Mesendoderm (in vitro differentiated cells): ENCODE measurements at regions not wholly inside any gene's neighbourhood (a gene's known extent, or its start where the extent isn't known, plus 50 kb on each side); places are given as distances from the start of the nearest gene placed in this dataset.
A peak's percentile ranks its signal among the peaks of the same experiment; 100 is the strongest.
"Not testable (repeated sequence)": the region's sequence is repeated elsewhere in the genome, so short reads cannot be mapped to it uniquely, and the experiment has no call there.

Experiments
- DNase-seq: peaks from one replicate; pipeline ENCODE4 v3.0.0; 2013
- H2AK5ac ChIP-seq: 2 replicates; pipeline ENCODE4 v1.6.1; 2013; ENCODE audit warnings: low read length, inconsistent platforms
- H2BK120ac ChIP-seq: 2 replicates; pipeline ENCODE4 v1.6.1; 2013; ENCODE audit warnings: low read depth, mild to moderate bottlenecking, low read length, moderate library complexity, mixed read lengths
- H2BK15ac ChIP-seq: replicated peaks from 2 replicates; pipeline ENCODE4 v1.6.1; 2013; ENCODE audit warnings: low read depth, mild to moderate bottlenecking, moderate library complexity
- H2BK5ac ChIP-seq: 2 replicates; pipeline ENCODE4 v1.6.1; 2013; ENCODE audit warnings: low read length, inconsistent platforms
- H3K18ac ChIP-seq: 2 replicates; pipeline ENCODE4 v1.6.1; 2013; ENCODE audit warnings: mild to moderate bottlenecking, low read length, mixed read lengths
- H3K23ac ChIP-seq: one replicate; pipeline ENCODE4 v1.6.1; 2013; ENCODE audit warnings: low read length
- H3K27ac ChIP-seq: 2 replicates; pipeline ENCODE4 v1.5.1; 2013; ENCODE audit warnings: low read depth, mild to moderate bottlenecking, inconsistent platforms, low read length, moderate library complexity
- H3K27me3 ChIP-seq: 2 replicates; pipeline ENCODE4 v1.6.1; 2013; ENCODE audit warnings: low read length, control low read depth, mild to moderate bottlenecking, inconsistent platforms; ENCODE audit not compliant: insufficient read depth, poor library complexity
- H3K36me3 ChIP-seq: 2 replicates; pipeline ENCODE4 v1.6.1; 2013; ENCODE audit warnings: low read length, inconsistent platforms; ENCODE audit not compliant: control insufficient read depth, insufficient read depth
- H3K4ac ChIP-seq: one replicate; pipeline ENCODE4 v1.6.1; 2013; ENCODE audit warnings: low read depth, mild to moderate bottlenecking, low read length, moderate library complexity
- H3K4me1 ChIP-seq: 2 replicates; pipeline ENCODE4 v1.6.1; 2013; ENCODE audit warnings: low read depth, low read length, inconsistent platforms; ENCODE audit not compliant: control insufficient read depth
- H3K4me2 ChIP-seq: 2 replicates; pipeline ENCODE4 v1.6.1; 2013; ENCODE audit warnings: low read length
- H3K4me3 ChIP-seq: 2 replicates; pipeline ENCODE4 v1.5.1; 2013; ENCODE audit warnings: mild to moderate bottlenecking, low read length
- H3K56ac ChIP-seq: one replicate; pipeline ENCODE4 v1.6.1; 2013; ENCODE audit warnings: low read length
- H3K79me1 ChIP-seq: 2 replicates; pipeline ENCODE4 v1.6.1; 2013; ENCODE audit warnings: low read length, inconsistent platforms
- H3K79me2 ChIP-seq: 2 replicates; pipeline ENCODE4 v1.6.1; 2013; ENCODE audit warnings: mild to moderate bottlenecking, low read length; ENCODE audit not compliant: control insufficient read depth, insufficient read depth
- H3K9ac ChIP-seq: 2 replicates; pipeline ENCODE4 v1.6.1; 2013; ENCODE audit warnings: low read length, inconsistent platforms
- H4K5ac ChIP-seq: one replicate; pipeline ENCODE4 v1.6.1; 2013; ENCODE audit warnings: low read length
- H4K8ac ChIP-seq: one replicate; pipeline ENCODE4 v1.6.1; 2013; ENCODE audit warnings: low read depth, mild to moderate bottlenecking, control low read depth, low read length, moderate library complexity
- WGBS: extraction: QIAGEN DNeasy Blood & Tissue Kit; methylation state at CpG from one replicate; pipeline ENCODE4 v1.1.7; 2013; ENCODE audit warnings: low lambda C conversion rate, missing lambda C conversion rate; ENCODE audit not compliant: insufficient coverage; ENCODE audit errors: extremely low coverage; 5-methylcytosine and 5-hydroxymethylcytosine counted together

DNA sequence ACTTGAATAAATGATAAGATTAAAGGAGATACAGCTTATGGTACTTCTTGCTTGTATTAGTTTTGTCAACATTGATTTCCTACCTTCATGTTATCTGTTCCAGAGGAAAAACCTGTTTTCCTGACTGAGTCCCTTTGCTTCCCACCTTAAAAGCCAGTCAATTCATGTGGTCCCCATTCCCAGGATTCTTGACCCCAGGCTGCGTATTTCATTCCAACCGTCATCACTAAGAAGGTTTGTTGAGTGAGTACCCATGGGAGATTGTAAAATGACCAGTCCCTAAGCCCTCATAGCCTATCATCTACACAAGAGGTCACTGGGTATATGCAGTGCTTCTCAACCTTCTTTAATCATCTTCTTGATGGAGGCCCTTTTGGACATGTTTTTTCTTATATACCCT lies 52.2 kb downstream of the BEX3 start:
- H3K4me3 ChIP-seq: no peak overlapping the region
- peak overlapping the region; percentile 92 for H3K18ac ChIP-seq
- peak overlapping the region; percentile 76 for H3K56ac ChIP-seq
- H4K5ac ChIP-seq: no peak overlapping the region
- H4K8ac ChIP-seq: no peak overlapping the region
- no peaks in the 10 kb centered on the region for H3K36me3 ChIP-seq
- H3K9ac ChIP-seq: peak overlapping the region; percentile 39
- no CpG with 5 or more reads among the region's 2 CpGs for WGBS
- H3K79me2 ChIP-seq: no peaks in the 10 kb centered on the region
- H3K4me1 ChIP-seq: peaks cover 8% of the 10 kb centered on the region
- H3K23ac ChIP-seq: no peak overlapping the region
- no peak overlapping the region for H3K4me2 ChIP-seq
- no peak overlapping the region for H2AK5ac ChIP-seq
- no peak overlapping the region for H3K4ac ChIP-seq
- no peaks in the 10 kb centered on the region for H3K27me3 ChIP-seq
- H2BK15ac ChIP-seq: no peak overlapping the region
- peak overlapping the region; percentile 75 for H3K27ac ChIP-seq
- DNase-seq: peak; percentile 75
- peak overlapping the region; percentile 45 for H2BK120ac ChIP-seq
- peak overlapping the region; percentile 35 for H2BK5ac ChIP-seq
- H3K79me1 ChIP-seq: no peaks in the 10 kb centered on the region

- not testable (repeated sequence) for H2AK5ac ChIP-seq, H3K4me2 ChIP-seq, H4K5ac ChIP-seq, H2BK5ac ChIP-seq, H3K18ac ChIP-seq, H3K27me3 ChIP-seq, H3K4ac ChIP-seq, H2BK120ac ChIP-seq, H3K36me3 ChIP-seq, H3K79me2 ChIP-seq, H3K79me1 ChIP-seq, H3K4me1 ChIP-seq, H3K23ac ChIP-seq, H2BK15ac ChIP-seq, H3K4me3 ChIP-seq, H4K8ac ChIP-seq
- DNase-seq: peak; percentile 65
- WGBS: no CpG with 5 or more reads among the region's 7 CpGs
- Histone ChIP-seq H3K56ac (peak overlapping the region; percentile 76), H3K9ac (peak overlapping the region; percentile 39), H3K27ac (peak overlapping the region; percentile 75)
Measured at GRCh38 chrX:103429026-103429425, 52.7 kb downstream of the BEX3 start.

DNA sequence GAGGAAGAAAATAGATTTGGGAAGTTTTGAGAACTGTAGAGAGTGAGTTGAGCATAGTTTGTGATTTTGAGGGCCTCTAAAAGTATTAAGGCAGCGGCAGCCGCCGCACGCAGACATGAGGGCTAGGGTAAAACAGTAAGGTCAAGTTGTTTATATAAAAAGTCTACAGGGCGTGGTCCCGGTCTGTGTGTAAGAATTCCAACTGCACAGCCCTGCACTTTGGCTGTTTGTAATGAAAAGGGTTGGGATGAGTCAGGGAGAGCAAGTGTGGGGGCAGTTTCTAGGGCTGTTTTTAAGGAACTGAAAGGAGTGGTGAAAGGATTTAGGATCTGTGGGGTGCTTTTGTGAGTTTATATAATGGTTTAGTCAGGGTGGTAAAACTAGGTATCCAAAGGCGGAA lies 55.0 kb downstream of the BEX3 start:
- H3K36me3 ChIP-seq: no peaks in the 10 kb centered on the region
- no peaks in the 10 kb centered on the region for H3K79me1 ChIP-seq
- no peak overlapping the region for H3K23ac ChIP-seq
- peak overlapping the region; percentile 59 for H2BK5ac ChIP-seq
- H3K18ac ChIP-seq: peak overlapping the region; percentile 90
- H3K27me3 ChIP-seq: no peaks in the 10 kb centered on the region
- peak overlapping the region; percentile 87 for H3K27ac ChIP-seq
- WGBS: no CpG with 5 or more reads among the region's 7 CpGs
- H3K4me2 ChIP-seq: peak overlapping the region; percentile 11
- no peak overlapping the region for H2BK120ac ChIP-seq
- no peak overlapping the region for H3K4me3 ChIP-seq
- no peak for DNase-seq
- peaks cover 8% of the 10 kb centered on the region for H3K4me1 ChIP-seq
- no peak overlapping the region for H4K5ac ChIP-seq
- no peak overlapping the region for H4K8ac ChIP-seq
- H2BK15ac ChIP-seq: no peak overlapping the region
- peak overlapping the region; percentile 79 for H3K56ac ChIP-seq
- no peak overlapping the region for H2AK5ac ChIP-seq
- H3K79me2 ChIP-seq: no peaks in the 10 kb centered on the region
- peak overlapping the region; percentile 55 for H3K9ac ChIP-seq
- H3K4ac ChIP-seq: no peak overlapping the region

DNA sequence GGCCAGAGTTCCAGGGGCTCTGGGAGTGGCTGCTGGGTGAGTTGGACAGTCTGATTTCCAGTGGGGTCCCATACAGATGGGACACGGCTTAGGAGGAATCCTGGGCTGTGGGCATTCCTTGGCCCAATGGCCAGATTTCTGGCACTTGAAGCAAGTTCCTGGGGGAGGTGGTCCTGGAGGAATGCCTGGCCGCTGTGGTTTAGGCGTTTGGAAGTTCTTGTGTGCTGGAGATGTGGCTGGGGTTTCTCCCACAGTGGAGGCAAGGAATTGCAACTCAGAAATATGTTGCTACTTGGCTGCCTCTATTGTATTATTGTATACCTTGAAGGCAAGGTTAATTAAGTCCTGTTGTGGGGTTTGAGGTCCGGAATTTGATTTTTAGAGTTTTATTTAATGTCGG lies 56.5 kb downstream of the BEX3 start:
- not testable (repeated sequence) for H3K4ac ChIP-seq, H3K4me2 ChIP-seq, H3K79me1 ChIP-seq, H2BK120ac ChIP-seq, H2AK5ac ChIP-seq, H3K4me3 ChIP-seq, H2BK5ac ChIP-seq, H2BK15ac ChIP-seq, H3K36me3 ChIP-seq, DNase-seq, H3K79me2 ChIP-seq, H4K8ac ChIP-seq, H3K27me3 ChIP-seq, H3K23ac ChIP-seq, H4K5ac ChIP-seq
- Histone ChIP-seq H3K18ac (peak overlapping the region; percentile 84), H3K56ac (peak overlapping the region; percentile 60), H3K4me1 (peaks cover 11% of the 10 kb centered on the region), H3K9ac (peak overlapping the region; percentile 54), H3K27ac (peak overlapping the region; percentile 78)
- WGBS: no CpG with 5 or more reads among the region's 5 CpGs

DNA sequence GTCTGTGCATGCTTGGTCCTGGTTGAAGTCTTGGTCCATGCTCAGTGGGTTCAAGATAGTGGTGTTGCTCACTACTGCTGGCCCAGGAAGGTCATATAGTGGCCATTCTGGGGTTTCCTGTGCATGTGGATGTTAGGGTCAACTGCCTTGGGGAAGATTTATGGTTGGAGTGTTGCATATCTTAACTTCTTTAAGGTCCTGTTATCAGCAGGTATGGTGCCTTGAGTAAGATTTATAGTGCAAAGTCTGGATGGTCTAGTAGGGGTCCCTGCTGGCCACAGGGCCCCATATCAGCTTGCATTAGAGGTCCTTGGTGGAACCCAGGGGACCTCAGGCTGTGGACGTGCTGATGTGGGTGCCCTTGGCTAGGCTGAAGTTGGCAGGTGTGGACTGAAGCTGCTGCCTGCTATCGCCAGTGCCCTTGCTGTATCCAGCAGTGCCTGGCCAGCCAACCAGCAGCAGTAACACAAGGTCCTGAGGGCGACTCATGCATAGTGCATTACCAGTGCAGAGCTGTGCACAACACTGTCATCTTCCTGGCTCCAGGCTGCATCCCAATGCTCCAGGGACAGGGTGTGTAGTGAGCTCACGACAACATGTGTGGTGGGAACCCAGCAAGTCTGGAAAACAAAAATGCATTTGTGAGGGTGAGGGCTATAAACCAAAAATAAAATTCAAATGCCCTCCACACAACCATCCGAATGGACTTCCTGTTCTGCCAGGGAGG lies 61.0 kb downstream of the BEX3 start:
- peak overlapping the region; percentile 93 for H3K18ac ChIP-seq
- no peaks in the 10 kb centered on the region for H3K27me3 ChIP-seq
- H2BK15ac ChIP-seq: no peak overlapping the region
- peak overlapping the region; percentile 1 for H3K23ac ChIP-seq
- no peak overlapping the region for H4K5ac ChIP-seq
- no peak overlapping the region for H3K27ac ChIP-seq
- no peak overlapping the region for H4K8ac ChIP-seq
- H2BK120ac ChIP-seq: peak overlapping the region; percentile 91
- peak overlapping the region; percentile 95 for H3K4ac ChIP-seq
- H2AK5ac ChIP-seq: peak overlapping the region; percentile 99
- H3K79me2 ChIP-seq: no peaks in the 10 kb centered on the region
- no peak for DNase-seq
- no peaks in the 10 kb centered on the region for H3K36me3 ChIP-seq
- H3K4me3 ChIP-seq: no peak overlapping the region
- peaks cover 9% of the 10 kb centered on the region for H3K4me1 ChIP-seq
- peak overlapping the region; percentile 97 for H2BK5ac ChIP-seq
- no peak overlapping the region for H3K9ac ChIP-seq
- H3K56ac ChIP-seq: peak overlapping the region; percentile 83
- H3K4me2 ChIP-seq: no peak overlapping the region
- no CpG with 5 or more reads among the region's 5 CpGs for WGBS
- H3K79me1 ChIP-seq: peaks cover 3% of the 10 kb centered on the region

DNA sequence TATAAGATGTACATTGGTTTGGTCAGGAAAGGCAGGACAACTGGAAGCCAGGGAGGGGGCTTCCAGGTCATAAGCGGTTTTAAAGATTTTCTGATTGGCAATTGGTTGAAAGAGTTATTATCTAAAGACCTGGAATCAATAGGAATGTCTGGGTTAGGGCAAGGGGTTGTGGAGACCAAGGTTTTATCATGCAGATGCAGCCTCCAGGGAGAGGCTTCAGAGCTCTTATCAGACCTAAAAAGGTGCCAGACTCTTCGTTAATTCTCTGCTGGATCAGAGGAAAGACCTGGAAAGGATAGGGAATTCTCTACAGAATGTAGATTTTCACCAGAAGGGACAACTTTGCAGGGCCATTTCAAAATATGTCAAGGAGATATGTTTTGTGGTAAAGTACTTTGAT lies 62.8 kb downstream of the BEX3 start:
- H3K4me3 ChIP-seq: no peak overlapping the region

More for the DNA sequence above, 62.8 kb downstream of the BEX3 start:
- no CpG with 5 or more reads among the region's 2 CpGs for WGBS
- H3K4me1 ChIP-seq: peaks cover 9% of the 10 kb centered on the region
- DNase-seq: peak; percentile 94
- H3K4me2 ChIP-seq: no peak overlapping the region
- H3K27ac ChIP-seq: peak overlapping the region; percentile 97
- H3K27me3 ChIP-seq: no peaks in the 10 kb centered on the region
- H3K4ac ChIP-seq: peak overlapping the region; percentile 81
- H2BK15ac ChIP-seq: no peak overlapping the region
- peaks cover 3% of the 10 kb centered on the region for H3K79me1 ChIP-seq
- H4K5ac ChIP-seq: no peak overlapping the region
- H3K18ac ChIP-seq: peak overlapping the region; percentile 92
- peak overlapping the region; percentile 47 for H3K9ac ChIP-seq
- peak overlapping the region; percentile 88 for H2BK120ac ChIP-seq
- no peaks in the 10 kb centered on the region for H3K79me2 ChIP-seq
- H3K56ac ChIP-seq: peak overlapping the region; percentile 59
- no peak overlapping the region for H3K23ac ChIP-seq
- H2AK5ac ChIP-seq: no peak overlapping the region
- H3K36me3 ChIP-seq: no peaks in the 10 kb centered on the region
- H4K8ac ChIP-seq: no peak overlapping the region
- H2BK5ac ChIP-seq: peak overlapping the region; percentile 97
